Left hindlimb (tissue), 1 donor: ENCODE measurements at regions not wholly inside any gene's neighbourhood (a gene's known extent, or its start where the extent isn't known, plus 50 kb on each side); places are given as distances from the start of the nearest gene placed in this dataset.

Source experiments
- DNase-seq: peaks from one replicate; pipeline ENCODE4 v3.0.0-alpha.2; 2018

DNA sequence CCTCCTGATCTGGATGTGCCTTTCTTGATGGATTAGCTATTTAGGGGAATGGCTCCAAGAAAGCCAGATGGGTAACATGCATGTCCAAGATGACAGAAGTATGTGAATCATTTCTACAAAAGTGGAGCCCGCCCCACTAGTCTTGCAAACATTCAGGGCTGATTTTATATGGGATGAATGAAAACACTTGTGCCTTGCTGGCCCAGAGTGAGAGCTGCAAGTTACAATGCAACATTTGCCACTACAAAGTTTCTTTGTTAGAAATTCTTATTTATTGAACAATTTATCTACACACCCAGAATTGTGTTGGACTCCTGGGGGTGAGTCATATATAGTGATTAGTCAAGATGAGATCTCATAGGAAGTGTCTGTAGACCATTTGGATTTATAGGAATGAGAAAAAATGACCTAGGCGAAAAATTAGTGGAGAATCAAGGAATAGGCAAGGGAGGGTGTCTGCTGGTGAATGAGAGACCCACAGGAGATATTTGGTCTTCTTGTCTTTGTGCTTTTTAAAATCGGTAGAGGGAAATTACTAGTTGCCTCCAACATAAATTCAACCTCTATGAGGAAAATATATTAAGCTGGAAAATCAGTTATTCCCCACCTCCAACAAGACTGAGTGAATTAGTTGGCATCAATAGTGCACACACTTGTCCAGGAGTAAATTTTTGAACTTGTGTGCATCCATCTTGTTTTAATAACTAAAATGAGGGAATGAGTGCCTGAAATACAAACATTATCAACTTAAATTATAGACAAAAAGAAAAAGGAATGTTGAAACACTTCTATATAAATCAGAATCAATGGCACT lies 53.5 kb upstream of the DCBLD2 start:
- DNase-seq = no peak

DNA sequence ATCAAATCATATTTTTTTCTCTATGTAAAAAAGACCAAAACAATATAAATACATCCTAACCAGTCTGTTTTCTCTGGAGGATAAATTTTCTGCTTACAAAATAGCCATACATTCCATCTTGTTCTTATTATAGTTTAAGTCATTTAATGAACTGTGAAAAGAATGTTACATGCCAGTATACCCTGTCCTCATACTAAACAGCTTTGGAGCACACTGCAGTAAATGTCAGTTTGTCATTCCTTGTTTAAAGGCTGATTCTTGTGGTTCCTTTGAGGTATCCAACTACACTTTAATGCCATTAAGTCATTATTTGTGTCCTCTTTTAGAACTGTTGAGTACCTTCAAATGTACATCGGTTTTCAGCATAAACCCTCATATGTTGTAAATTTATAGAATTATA lies 52.7 kb upstream of the DCBLD2 start:
- DNase-seq = no peak

GRCh38 chr3:98952404-98952803 lies 50.9 kb upstream of the DCBLD2 start:
- no peak for DNase-seq
